Subcutaneous abdominal adipose tissue (tissue), 5 donors: ENCODE measurements at regions not wholly inside any gene's neighbourhood (a gene's known extent, or its start where the extent isn't known, plus 50 kb on each side); places are given as distances from the start of the nearest gene placed in this dataset.

Source experiments
- H3K27ac ChIP-seq: one replicate; pipeline ENCODE4 v1.7.0; 2013; ENCODE audit warnings: low read depth, mild to moderate bottlenecking, inconsistent platforms, low read length, moderate library complexity
- H3K27me3 ChIP-seq, 5 donors: one replicate each; pipeline ENCODE4 v1.7.0; 2013; ENCODE audit warnings: low read length in 5 of 5, inconsistent platforms in 1 of 5; ENCODE audit not compliant: control insufficient read depth in 5 of 5, insufficient read depth in 4 of 5
- H3K36me3 ChIP-seq, 5 donors: one replicate each; pipeline ENCODE4 v1.7.0; 2013; ENCODE audit warnings: low read length in 5 of 5; ENCODE audit not compliant: control insufficient read depth in 5 of 5, insufficient read depth in 5 of 5
- H3K4me1 ChIP-seq, 5 donors: one replicate each; pipeline ENCODE4 v1.7.0; 2013; ENCODE audit warnings: low read length in 5 of 5, mild to moderate bottlenecking in 3 of 5, moderate library complexity in 1 of 5; ENCODE audit not compliant: control insufficient read depth in 5 of 5, insufficient read depth in 5 of 5
- H3K4me3 ChIP-seq, 5 donors: one replicate each; pipeline ENCODE4 v1.7.0; 2013; ENCODE audit warnings: low read length in 5 of 5, low read depth in 1 of 5
- H3K9ac ChIP-seq, 5 donors: one replicate each; pipeline ENCODE4 v1.7.0; 2013; ENCODE audit warnings: low read length in 5 of 5, mild to moderate bottlenecking in 4 of 5, moderate library complexity in 3 of 5
- H3K9me3 ChIP-seq, 5 donors: one replicate each; pipeline ENCODE4 v1.7.0; 2013; ENCODE audit warnings: low read length in 5 of 5; ENCODE audit not compliant: control insufficient read depth in 5 of 5
- donor health status: healthy.
- donor health status: healthy.
- donor health status: healthy.
- donor health status: healthy.
- donor health status: healthy.

DNA sequence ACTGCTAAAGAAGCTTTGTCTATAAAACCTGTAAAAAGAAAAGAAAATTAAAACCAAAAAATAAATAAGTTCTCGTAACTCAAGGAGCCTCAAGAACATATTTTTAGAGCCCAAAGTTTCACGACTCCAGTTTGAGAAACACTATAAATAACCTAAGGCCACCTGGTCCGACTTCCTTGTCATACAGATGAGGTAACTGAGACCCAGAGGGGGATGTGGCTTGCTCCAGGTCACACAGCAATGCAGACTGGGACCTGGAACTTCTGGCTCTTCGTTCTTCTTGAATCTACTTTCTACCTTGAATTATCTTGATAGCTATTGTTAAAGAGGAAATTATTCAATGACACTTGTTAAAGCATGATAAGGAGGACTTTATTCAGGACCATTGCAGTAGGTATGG is 514.8 kb downstream of the CDK5RAP2 start:
- no peak overlapping the region for H3K9ac ChIP-seq
- no peaks in the 10 kb centered on the region for H3K4me1 ChIP-seq
- H3K36me3 ChIP-seq = no peaks in the 10 kb centered on the region
- no peak overlapping the region for H3K27ac ChIP-seq
- no peaks in the 10 kb centered on the region for H3K9me3 ChIP-seq
- no peak overlapping the region for H3K4me3 ChIP-seq
- no peaks in the 10 kb centered on the region for H3K27me3 ChIP-seq

DNA sequence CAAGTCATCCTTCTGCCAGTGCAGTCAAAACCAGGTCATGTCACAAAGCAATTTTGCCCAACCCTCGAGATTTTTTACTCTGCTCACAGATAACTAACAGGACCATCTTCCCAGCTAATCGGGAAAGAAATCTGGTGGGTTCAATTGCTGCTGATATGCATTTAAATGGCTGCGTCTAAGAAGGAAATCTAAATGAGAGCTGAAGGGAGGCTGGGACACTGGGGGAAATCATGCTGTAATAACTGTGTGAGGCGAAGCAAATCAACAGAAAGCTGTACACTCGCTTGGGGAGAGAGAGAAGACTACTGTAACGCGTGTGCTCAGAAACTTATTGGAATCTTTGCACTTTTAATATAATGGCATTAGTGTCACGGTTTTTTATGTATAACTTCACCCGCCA is 535.0 kb downstream of the CDK5RAP2 start:
- no peak overlapping the region for H3K4me3 ChIP-seq
- no peaks in the 10 kb centered on the region for H3K36me3 ChIP-seq
- H3K9ac ChIP-seq = no peak overlapping the region
- peaks cover 0 to 6% (median 0%) of the 10 kb centered on the region in 5 donors for H3K27me3 ChIP-seq
- peaks cover 0 to 8% (median 0%) of the 10 kb centered on the region in 5 donors for H3K9me3 ChIP-seq
- no peak overlapping the region for H3K27ac ChIP-seq
- no peaks in the 10 kb centered on the region for H3K4me1 ChIP-seq

DNA sequence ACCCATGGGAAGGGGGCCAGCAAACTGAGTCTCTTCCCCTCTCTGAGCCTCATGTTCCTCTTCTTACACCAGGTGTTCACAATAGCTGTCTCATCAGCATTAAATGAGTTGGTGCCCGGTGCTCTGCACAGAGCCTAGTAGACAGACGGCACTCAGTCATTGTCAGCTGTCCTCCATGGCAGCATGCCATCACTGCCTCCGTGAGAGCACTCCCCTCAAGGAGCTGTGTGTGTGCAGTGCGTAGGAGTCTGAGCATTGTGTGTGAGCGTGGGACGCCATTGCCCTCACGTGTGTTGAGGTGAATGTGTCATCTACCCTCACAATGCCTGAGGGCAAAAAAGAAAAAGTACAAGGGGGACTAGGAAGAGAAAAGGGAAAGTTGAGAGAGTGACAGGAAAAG is 536.5 kb downstream of the CDK5RAP2 start:
- Histone ChIP-seq H3K4me1 (no peaks in the 10 kb centered on the region), H3K4me3 (no peak overlapping the region), H3K27ac (no peak overlapping the region), H3K9ac (no peak overlapping the region), H3K36me3 (no peaks in the 10 kb centered on the region), H3K9me3 (peaks cover 0 to 8% (median 0%) of the 10 kb centered on the region in 5 donors), H3K27me3 (peaks cover 0 to 6% (median 0%) of the 10 kb centered on the region in 5 donors)

DNA sequence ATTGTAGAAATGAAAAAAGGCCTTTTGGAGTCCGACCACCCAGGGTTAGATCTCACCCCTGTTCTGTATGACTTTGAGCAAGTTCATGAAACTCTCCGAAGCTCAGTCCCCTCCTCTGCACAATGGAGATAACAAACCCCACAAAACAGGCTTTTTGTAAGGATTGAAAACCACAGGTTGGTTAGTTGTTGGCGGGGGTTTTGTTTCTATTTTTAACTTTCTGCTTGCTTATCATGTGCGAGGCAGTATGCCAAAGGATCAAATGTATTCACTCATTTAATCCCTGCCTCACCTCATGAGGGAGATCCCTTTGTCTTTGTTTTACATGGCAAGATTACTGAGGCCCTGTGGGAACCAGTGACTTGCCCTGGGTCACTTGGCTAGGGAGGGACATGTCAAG is 539.1 kb downstream of the CDK5RAP2 start:
- H3K27me3 ChIP-seq = peaks cover 0 to 6% (median 0%) of the 10 kb centered on the region in 5 donors
- H3K36me3 ChIP-seq = no peaks in the 10 kb centered on the region
- peaks cover 0 to 4% (median 0%) of the 10 kb centered on the region in 5 donors for H3K9me3 ChIP-seq
- no peak overlapping the region for H3K27ac ChIP-seq
- no peaks in the 10 kb centered on the region for H3K4me1 ChIP-seq
- no peak overlapping the region for H3K9ac ChIP-seq
- no peak overlapping the region for H3K4me3 ChIP-seq

DNA sequence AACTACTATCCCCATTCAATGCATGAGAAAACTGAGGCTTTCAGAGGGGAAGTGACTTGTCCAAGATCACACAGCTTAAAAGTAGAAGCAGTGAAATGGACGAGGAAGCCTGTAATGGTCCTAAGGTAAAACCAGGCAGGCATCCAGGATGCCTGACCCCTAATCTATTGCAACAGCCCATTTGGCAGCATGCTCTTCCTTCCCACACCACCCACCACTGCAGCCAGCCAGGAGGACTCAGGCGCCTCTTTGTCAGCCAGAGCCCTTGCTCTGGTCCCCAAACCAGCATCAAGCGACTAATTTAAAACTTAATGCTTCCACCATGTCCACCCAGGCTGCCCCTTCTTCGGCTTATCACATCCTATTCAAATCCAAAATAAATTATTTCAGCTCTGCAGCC is 541.6 kb downstream of the CDK5RAP2 start:
- Histone ChIP-seq H3K9me3 (no peaks in the 10 kb centered on the region), H3K9ac (no peak overlapping the region), H3K4me3 (no peak overlapping the region), H3K27me3 (no peaks in the 10 kb centered on the region), H3K4me1 (no peaks in the 10 kb centered on the region), H3K27ac (no peak overlapping the region), H3K36me3 (no peaks in the 10 kb centered on the region)

DNA sequence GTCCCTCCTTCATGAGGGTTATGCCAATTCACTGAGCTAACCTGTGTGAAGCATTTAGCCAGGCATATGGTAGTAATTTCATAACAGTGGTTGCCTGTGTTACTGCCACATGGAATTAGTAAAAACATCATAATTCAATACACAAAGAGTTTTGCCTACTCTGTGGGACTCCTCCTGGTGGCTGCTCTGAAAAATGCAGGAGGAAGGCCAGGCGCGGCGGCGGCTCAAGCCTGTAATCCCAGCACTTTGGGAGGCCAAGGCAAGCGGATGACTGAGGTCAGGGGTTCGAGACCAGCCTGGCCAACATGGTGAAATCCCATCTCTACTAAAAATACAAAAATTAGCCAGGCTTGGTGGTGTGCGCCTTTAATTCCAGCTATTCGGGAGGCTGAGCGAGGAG is 547.3 kb downstream of the CDK5RAP2 start:
- Histone ChIP-seq H3K27ac (no peak overlapping the region), H3K27me3 (peaks cover 0 to 3% (median 0%) of the 10 kb centered on the region in 5 donors), H3K4me3 (no peak overlapping the region), H3K9ac (no peak overlapping the region), H3K4me1 (no peaks in the 10 kb centered on the region), H3K36me3 (no peaks in the 10 kb centered on the region), H3K9me3 (no peaks in the 10 kb centered on the region)

DNA sequence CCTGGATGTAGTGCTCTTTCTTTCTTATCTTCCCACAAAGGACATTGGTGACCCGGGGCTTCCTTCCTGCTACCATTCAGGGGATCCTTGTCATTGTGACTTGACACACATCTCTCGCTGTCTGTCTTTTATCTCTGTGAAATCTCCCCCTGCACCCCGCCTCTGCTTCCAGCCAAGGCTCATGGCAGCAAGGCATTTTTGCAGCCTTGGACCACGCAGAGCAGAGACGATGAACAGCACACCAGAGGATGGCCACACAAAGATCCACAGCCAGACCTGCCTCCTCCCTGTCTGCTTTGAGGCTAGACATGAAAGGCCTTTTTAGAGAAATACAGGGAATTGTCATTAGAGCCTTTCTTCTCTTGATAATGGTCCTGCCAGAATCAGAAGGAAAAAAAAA is 549.1 kb downstream of the CDK5RAP2 start:
- Histone ChIP-seq H3K27me3 (peaks cover 0 to 3% (median 0%) of the 10 kb centered on the region in 5 donors), H3K36me3 (no peaks in the 10 kb centered on the region), H3K4me3 (no peak overlapping the region), H3K9ac (no peak overlapping the region), H3K27ac (no peak overlapping the region), H3K4me1 (no peaks in the 10 kb centered on the region), H3K9me3 (no peaks in the 10 kb centered on the region)

DNA sequence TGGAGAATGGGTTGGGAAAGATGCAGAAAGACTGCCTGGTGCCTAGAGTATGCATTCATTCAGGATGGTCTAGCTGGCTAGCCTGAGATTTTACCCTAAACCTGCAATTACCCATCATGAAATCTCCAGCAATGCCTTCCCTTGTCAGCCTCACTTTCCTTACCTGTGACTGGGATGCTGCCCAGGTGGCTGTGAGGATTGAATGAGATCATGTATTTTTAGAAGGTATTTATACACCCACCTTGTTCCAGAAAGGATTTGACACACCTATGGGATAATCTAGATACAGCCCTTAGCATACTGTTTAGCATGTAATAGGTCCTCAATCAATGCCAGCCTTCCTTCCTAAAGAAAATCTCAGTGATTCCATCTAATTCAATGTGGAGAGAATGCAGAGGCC is 561.4 kb downstream of the CDK5RAP2 start:
- Histone ChIP-seq H3K36me3 (no peaks in the 10 kb centered on the region), H3K9ac (no peak overlapping the region), H3K9me3 (no peaks in the 10 kb centered on the region), H3K27ac (no peak overlapping the region), H3K27me3 (no peaks in the 10 kb centered on the region), H3K4me3 (no peak overlapping the region), H3K4me1 (no peaks in the 10 kb centered on the region)

DNA sequence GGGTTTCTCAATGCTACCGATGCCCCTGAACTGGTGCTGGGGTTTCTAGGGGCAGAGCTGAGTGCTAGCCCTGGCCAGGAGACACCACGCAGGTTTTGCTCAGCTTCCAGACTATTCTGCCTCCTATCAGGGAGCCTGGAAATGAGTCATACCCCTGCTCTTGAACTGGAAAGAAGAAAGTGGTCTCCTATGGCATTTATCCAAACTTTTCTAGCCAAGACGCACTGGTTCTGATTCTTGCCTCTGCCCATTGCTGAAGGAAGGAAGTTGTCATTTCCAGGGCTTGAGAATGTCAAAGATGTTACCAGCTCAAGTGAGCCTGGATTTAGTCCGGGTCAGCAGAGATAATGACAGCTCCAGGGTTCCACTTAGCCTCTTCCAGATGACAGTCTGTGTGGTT is 561.9 kb downstream of the CDK5RAP2 start:
- H3K27ac ChIP-seq = no peak overlapping the region
- no peaks in the 10 kb centered on the region for H3K9me3 ChIP-seq
- no peak overlapping the region for H3K4me3 ChIP-seq
- no peaks in the 10 kb centered on the region for H3K4me1 ChIP-seq
- H3K36me3 ChIP-seq = no peaks in the 10 kb centered on the region
- no peak overlapping the region for H3K9ac ChIP-seq
- H3K27me3 ChIP-seq = no peaks in the 10 kb centered on the region

DNA sequence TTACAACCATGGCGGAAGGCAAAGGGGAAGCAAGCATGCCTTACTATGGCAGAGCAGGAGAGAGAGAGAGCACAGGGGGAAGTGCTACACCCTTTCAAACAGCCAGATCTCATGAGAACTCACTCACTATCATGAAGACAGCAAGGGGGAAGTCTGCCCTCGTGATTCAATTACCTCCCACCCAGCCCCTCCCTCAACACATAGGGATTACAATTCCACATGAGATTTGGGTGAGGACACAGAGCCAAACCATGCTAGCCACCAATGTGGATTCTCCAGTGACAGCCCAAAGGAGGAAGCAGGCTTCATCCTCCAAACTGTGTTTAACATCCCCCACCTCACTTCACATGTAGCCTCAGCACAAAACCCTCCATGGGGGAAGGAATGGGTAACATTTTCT is 563.7 kb downstream of the CDK5RAP2 start:
- Histone ChIP-seq H3K9me3 (no peaks in the 10 kb centered on the region), H3K9ac (no peak overlapping the region), H3K27ac (no peak overlapping the region), H3K4me1 (no peaks in the 10 kb centered on the region), H3K36me3 (no peaks in the 10 kb centered on the region), H3K27me3 (no peaks in the 10 kb centered on the region), H3K4me3 (no peak overlapping the region)

DNA sequence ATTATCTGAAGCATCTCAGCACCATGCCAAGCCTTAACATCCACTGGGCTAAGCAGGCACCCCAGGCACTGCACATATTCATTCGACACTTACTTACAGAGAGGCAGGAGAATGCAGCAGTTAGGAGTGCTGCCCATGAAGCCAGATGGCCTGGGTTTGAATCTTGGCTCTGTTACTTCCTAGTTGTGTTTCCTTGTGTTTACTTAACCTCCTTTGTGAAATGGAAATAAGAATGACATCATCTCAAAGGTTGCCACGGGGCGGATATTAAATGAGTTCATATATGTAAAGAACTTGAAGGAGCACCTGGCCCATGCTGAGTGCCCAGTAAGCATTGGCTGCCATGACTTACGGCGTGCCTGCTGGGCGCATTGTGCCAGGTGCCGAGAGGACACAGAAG is 565.2 kb downstream of the CDK5RAP2 start:
- no peaks in the 10 kb centered on the region for H3K4me1 ChIP-seq
- H3K27ac ChIP-seq = no peak overlapping the region
- no peak overlapping the region for H3K9ac ChIP-seq
- no peak overlapping the region for H3K4me3 ChIP-seq
- no peaks in the 10 kb centered on the region for H3K36me3 ChIP-seq
- H3K27me3 ChIP-seq = no peaks in the 10 kb centered on the region
- no peaks in the 10 kb centered on the region for H3K9me3 ChIP-seq
